SH-SY5Y (cell line): ENCODE measurements at regions not wholly inside any gene's neighbourhood (a gene's known extent, or its start where the extent isn't known, plus 50 kb on each side); places are given as distances from the start of the nearest gene placed in this dataset.

Experiments used
- GATA2 ChIP-seq: IDR thresholded peaks from 2 replicates; pipeline ENCODE4 v1.6.1; 2011; ENCODE audit warnings: mild to moderate bottlenecking, low read depth, low read length
- GATA3 ChIP-seq: IDR thresholded peaks from 2 replicates; pipeline ENCODE4 v1.6.1; 2011; ENCODE audit warnings: low read depth, mild to moderate bottlenecking, low read length, moderate library complexity

GRCh38 chr18:10226971-10227370 lies 227.5 kb upstream of the APCDD1 start:
- TF ChIP-seq GATA2 (no peak), GATA3 (no peak)
